Stimulated activated memory B cell treated with anti-CD40 and anti-IgM and Interleukin-4, amounts not matched to agents 10 μg/mL and 1 μg/mL and 100 μg/mL, for 72 hours (primary cell): ENCODE measurements at regions not wholly inside any gene's neighbourhood (a gene's known extent, or its start where the extent isn't known, plus 50 kb on each side); places are given as distances from the start of the nearest gene placed in this dataset.
A peak's percentile ranks its signal among the peaks of the same experiment; 100 is the strongest.
"Not testable (repeated sequence)": the region's sequence is repeated elsewhere in the genome, so short reads cannot be mapped to it uniquely, and the experiment has no call there.

ENCODE experiments used
- ATAC-seq: fragments of 150-1000 bp; cut with Tn5 transposase; 2 replicates; pipeline ENCODE4 v1.10.0; 2021
- H3K27ac Mint-ChIP-seq: one replicate; pipeline ENCODE4 v1.8.0; 2022; ENCODE audit warnings: mild to moderate bottlenecking, mixed read lengths
- H3K27me3 Mint-ChIP-seq: one replicate; pipeline ENCODE4 v1.8.0; 2022; ENCODE audit warnings: mixed read lengths
- H3K36me3 Mint-ChIP-seq: one replicate; pipeline ENCODE4 v1.8.0; 2022; ENCODE audit warnings: mixed read lengths
- H3K4me1 Mint-ChIP-seq: one replicate; pipeline ENCODE4 v1.8.0; 2022; ENCODE audit warnings: mixed read lengths
- H3K4me3 Mint-ChIP-seq: one replicate; pipeline ENCODE4 v1.8.0; 2022; ENCODE audit warnings: mild to moderate bottlenecking, moderate library complexity, mixed read lengths
- H3K9me3 Mint-ChIP-seq: one replicate; pipeline ENCODE4 v1.8.0; 2022; ENCODE audit warnings: mixed read lengths

DNA sequence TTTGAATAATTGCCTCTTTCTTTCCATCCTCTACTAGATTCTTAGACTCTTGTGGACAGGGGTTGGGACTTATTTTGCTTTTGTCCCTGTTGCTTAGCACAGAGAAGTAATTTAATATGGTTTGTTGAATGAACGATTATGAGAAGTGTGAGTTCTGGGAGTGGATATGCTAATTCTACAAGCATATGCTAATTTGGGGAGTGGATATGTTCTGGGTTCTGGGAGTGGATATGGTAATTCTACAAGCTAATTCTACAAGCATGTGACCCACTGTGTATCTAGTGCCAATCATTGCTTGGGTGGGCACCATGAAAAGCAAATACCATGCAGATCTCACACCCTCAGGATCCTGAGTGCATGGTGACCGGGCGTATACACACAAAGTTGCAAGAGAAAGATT is 181.8 kb upstream of the IL12B start:
- Mint-ChIP-seq H3K4me1 (peaks cover 12% of the 10 kb centered on the region), H3K27me3 (no peaks in the 10 kb centered on the region), H3K36me3 (no peaks in the 10 kb centered on the region), H3K27ac (no peak overlapping the region), H3K4me3 (no peak overlapping the region), H3K9me3 (no peaks in the 10 kb centered on the region)
- ATAC-seq, result no peak

DNA sequence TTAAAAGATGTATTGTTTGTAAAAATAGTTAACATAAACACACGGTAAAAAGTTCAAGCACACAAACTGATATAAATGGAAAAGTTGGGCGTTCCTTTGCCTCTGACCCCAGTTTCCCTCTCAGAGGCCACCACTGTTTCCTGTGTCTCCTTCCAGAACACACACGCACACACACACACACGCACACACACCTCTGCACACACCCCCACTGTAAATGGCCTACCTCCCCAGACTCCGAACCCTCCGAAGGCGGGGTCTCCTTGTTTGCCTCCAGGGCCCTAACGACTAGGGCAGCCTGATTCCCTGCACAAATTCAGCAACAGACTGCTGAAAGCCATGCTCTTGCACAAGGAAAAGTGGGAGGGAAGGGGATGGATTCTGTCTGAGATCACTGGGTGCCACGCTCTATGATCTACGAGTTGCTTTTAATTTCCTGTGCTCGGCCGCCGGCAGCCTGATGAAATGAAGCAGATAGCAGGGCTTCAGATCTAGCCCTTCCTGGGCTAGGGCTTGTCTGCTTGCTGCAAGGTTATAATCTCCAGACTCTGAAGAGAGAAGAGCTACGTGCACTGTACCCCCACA is 184.0 kb upstream of the IL12B start:
- no peak for ATAC-seq
- H3K4me3 Mint-ChIP-seq, result no peak overlapping the region
- H3K9me3 Mint-ChIP-seq, result no peaks in the 10 kb centered on the region
- H3K27me3 Mint-ChIP-seq, result no peaks in the 10 kb centered on the region
- H3K36me3 Mint-ChIP-seq, result no peaks in the 10 kb centered on the region
- peaks cover 12% of the 10 kb centered on the region for H3K4me1 Mint-ChIP-seq
- H3K27ac Mint-ChIP-seq, result no peak overlapping the region

DNA sequence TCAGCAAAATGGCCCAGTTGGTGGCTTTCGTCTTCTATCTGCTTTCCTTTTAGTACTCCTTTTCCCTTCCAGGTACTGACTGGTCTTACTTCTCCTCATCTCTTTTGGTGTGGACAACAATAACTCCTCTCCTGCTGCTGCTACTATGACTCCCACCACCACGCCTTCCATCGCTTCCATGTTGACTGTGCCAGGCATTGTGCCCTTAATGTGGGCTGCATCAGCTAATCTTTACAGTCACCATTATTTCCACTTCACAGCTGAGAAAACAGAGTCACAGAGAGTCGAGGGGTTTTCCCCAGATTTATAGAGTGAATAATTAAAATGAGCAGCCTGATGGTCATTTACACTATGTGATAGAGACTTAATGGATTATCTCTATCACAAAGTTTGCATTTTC is 184.9 kb upstream of the IL12B start:
- H3K27me3 Mint-ChIP-seq, result no peaks in the 10 kb centered on the region
- peaks cover 12% of the 10 kb centered on the region for H3K4me1 Mint-ChIP-seq
- H3K9me3 Mint-ChIP-seq, result no peaks in the 10 kb centered on the region
- H3K27ac Mint-ChIP-seq, result no peak overlapping the region
- ATAC-seq, result no peak
- no peaks in the 10 kb centered on the region for H3K36me3 Mint-ChIP-seq
- H3K4me3 Mint-ChIP-seq, result no peak overlapping the region

DNA sequence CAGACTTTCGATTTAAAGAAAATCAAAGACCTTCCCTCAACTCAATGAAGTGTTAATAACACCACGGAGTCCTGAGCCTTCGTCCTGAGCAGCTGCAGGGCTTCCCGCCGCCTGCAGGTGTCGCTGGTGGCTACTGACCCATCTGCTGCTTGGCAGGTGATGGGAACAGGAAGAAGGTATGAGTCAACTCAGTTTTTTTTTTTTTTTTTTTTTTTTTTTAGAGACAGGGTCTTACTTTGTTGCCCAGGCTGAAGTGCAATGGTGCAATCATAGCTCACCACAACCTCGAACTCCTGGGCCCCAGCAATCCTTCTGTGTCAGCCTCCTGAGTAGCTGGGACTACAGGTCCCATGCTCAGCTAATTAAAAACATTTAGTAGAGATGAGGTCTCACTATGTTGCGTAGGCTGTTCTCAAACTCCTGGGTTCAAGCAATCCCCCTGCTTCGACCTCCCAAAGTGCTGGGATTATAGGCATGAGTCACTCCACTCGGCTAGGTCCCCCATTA is 185.7 kb upstream of the IL12B start:
- Mint-ChIP-seq H3K27ac (no peak overlapping the region), H3K36me3 (no peaks in the 10 kb centered on the region), H3K9me3 (no peaks in the 10 kb centered on the region), H3K4me1 (peaks cover 12% of the 10 kb centered on the region), H3K27me3 (no peaks in the 10 kb centered on the region), H3K4me3 (no peak overlapping the region)
- peak; percentile 70 for ATAC-seq

DNA sequence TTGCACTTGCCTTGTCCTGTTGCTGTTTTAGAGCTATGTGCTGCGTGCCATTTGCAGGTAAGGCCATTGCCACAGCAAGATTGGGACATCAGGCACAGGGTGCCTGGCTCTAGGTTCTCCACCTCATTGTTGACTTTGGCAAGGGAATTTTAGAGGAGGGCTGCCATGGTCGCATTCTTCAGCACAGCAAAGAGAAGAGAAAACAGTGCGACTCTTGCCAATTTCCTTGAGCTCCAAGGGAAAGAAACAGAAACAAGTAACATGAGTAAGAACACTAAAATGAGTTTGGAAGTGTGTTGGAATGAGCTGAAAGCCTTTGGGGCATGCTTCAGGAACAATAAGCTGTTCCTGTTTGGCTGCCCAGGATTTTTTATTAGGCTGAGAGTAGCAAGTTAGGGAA is 188.1 kb upstream of the IL12B start:
- Mint-ChIP-seq H3K4me1 (peaks cover 12% of the 10 kb centered on the region), H3K27me3 (no peaks in the 10 kb centered on the region), H3K36me3 (peaks cover 5% of the 10 kb centered on the region), H3K4me3 (no peak overlapping the region), H3K9me3 (no peaks in the 10 kb centered on the region), H3K27ac (no peak overlapping the region)
- ATAC-seq, result no peak

DNA sequence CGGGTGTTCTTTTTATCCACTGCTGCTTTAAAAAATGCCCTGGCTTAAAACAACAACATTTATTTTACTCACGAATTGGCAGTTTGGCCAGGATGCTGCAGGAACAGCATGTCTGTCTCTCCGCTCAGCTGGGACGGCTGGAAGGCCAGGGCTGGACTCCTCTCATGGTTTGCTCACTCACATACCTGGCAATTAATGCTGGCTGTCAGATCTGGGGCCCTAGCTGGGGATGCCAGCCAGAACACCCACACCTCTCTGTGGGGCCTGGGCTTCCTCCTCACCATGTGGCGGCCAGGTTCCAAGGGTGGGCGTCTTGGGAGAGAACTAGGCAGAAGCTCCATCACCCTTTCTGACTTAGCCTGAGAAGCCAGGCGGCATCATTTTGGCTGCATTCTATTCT is 189.1 kb upstream of the IL12B start:
- Mint-ChIP-seq H3K4me3 (no peak overlapping the region), H3K27me3 (no peaks in the 10 kb centered on the region), H3K36me3 (peaks cover 5% of the 10 kb centered on the region), H3K27ac (no peak overlapping the region), H3K4me1 (peaks cover 12% of the 10 kb centered on the region), H3K9me3 (no peaks in the 10 kb centered on the region)
- no peak for ATAC-seq

DNA sequence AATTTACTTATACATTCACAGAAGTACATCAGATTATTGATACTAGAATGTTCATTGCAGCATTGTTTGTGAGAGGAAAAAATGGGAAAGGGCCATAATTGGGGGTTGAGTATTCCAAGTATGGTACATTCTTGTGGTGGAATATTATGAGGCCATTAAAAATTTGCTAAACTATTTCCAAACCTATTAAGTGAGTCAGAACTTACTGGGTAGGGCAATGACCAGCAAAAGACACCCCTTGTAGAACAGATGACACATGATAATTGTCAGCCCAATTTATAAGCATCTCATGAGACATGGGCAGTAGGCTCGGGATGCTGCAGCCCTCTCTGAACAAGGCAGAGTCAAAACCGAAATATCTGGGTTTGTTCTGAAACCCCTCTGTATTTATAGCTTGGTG is 192.6 kb upstream of the IL12B start:
- ATAC-seq, result no peak
- H3K27me3 Mint-ChIP-seq, result no peaks in the 10 kb centered on the region
- H3K9me3 Mint-ChIP-seq, result peaks cover 3% of the 10 kb centered on the region
- peaks cover 6% of the 10 kb centered on the region for H3K4me1 Mint-ChIP-seq
- no peak overlapping the region for H3K27ac Mint-ChIP-seq
- no peak overlapping the region for H3K4me3 Mint-ChIP-seq
- peaks cover 5% of the 10 kb centered on the region for H3K36me3 Mint-ChIP-seq

DNA sequence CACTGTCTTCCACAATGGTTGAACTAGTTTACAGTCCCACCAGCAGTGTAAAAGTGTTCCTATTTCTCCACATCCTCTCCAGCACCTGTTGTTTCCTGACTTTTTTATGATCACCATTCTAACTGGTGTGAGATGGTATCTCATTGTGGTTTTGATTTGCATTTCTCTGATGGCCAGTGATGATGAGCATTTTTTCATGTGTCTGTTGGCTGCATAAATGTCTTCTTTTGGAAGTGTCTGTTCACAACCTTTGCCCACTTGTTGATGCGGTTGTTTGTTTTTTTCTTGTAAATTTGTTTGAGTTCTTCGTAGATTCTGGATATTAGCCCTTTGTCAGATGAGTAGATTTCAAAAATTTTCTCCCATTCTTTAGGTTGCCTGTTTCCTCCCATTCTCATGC is 194.0 kb upstream of the IL12B start:
- not testable (repeated sequence) for H3K9me3 Mint-ChIP-seq, H3K4me1 Mint-ChIP-seq, H3K4me3 Mint-ChIP-seq, H3K27me3 Mint-ChIP-seq, H3K27ac Mint-ChIP-seq, ATAC-seq
- H3K36me3 Mint-ChIP-seq, result peaks cover 10% of the 10 kb centered on the region

DNA sequence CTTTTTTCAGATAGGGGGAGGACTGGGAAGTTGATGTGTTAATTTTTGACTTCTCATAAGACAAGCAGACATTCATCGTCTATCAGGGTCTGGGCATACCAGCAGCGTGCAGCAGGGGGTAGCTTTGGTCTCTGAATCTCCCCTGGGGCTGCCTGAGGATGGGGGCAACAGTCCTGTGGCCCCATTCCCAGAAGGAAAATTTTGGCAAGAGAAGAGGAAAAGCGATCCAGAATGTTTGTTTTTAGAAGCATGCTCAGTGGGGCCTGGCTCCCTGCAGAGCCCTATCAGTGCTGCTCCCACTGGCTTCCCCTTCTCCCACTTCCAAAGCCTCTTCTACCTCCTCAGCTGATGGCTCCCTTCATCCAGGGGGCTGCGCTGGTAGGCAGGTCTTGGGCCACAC is 194.8 kb upstream of the IL12B start:
- Mint-ChIP-seq H3K27me3 (no peaks in the 10 kb centered on the region), H3K27ac (no peak overlapping the region), H3K4me1 (peaks cover 6% of the 10 kb centered on the region), H3K9me3 (peaks cover 6% of the 10 kb centered on the region), H3K4me3 (no peak overlapping the region), H3K36me3 (peaks cover 10% of the 10 kb centered on the region)
- ATAC-seq, result no peak

DNA sequence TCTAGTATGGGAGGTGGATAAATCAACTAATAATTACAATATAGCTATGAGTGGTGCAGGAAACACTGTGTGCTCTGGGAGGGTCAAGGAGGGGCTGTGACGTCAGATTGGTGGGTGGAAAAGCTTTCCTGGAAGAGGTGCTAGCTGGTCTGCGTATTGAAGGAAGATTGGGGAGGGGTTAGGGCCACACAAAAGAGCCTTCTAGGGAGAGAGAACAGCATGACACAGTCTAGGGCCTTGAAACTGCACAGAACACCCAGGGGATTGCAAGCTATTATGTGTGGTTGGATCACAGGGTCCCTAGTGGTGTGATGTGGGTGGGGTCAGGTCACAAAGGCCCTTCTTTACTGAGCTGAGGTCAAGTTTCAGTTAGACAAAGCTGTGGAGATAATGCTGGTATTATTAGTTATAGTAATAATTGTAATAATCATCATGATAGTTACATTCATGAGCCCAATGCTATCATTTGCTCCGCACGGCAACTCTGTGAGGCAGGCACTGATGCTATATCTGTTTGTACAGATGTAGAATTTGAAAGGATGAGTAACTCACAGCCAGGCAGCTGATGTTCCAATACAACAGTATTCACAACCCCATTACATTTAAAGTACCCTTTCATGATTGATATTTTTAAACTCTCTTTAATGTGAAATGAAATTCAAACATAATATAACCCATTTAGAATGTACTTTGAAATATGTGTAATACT is 197.4 kb upstream of the IL12B start:
- ATAC-seq, result no peak
- Mint-ChIP-seq H3K4me1 (peaks cover 6% of the 10 kb centered on the region), H3K9me3 (peaks cover 6% of the 10 kb centered on the region)

DNA sequence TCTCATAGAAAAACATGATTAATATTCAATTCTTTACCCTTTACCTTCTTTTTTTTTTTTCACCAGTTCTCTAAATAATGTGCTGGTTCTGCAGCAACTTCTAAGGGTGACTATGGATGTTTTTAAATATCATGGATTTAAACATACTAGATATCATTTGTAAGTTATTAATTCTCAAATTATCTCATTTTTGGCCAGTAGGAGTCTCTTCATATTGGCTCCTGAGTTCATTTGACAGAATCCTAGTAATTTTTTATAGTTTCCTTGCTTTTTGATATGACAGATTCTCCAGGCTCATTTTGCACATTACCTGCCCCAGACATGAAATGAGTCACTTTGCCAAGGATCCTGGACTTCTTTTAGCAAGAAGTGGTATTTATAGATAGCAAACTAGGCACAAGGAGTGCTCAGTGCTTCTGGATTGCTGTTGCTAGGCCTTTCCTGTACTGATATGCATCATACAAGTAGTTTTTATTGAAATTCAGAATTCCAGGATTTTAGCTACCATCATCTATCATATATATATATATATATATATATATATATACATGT is 201.3 kb upstream of the IL12B start:
- peaks cover 6% of the 10 kb centered on the region for H3K4me1 Mint-ChIP-seq
- no peaks in the 10 kb centered on the region for H3K27me3 Mint-ChIP-seq
- peaks cover 5% of the 10 kb centered on the region for H3K9me3 Mint-ChIP-seq
- H3K4me3 Mint-ChIP-seq, result no peak overlapping the region
- no peak for ATAC-seq
- peaks cover 5% of the 10 kb centered on the region for H3K36me3 Mint-ChIP-seq
- no peak overlapping the region for H3K27ac Mint-ChIP-seq

More for the DNA sequence above, 197.4 kb upstream of the IL12B start:
- Mint-ChIP-seq H3K27me3 (no peaks in the 10 kb centered on the region), H3K4me3 (no peak overlapping the region), H3K36me3 (peaks cover 5% of the 10 kb centered on the region), H3K27ac (no peak overlapping the region)

DNA sequence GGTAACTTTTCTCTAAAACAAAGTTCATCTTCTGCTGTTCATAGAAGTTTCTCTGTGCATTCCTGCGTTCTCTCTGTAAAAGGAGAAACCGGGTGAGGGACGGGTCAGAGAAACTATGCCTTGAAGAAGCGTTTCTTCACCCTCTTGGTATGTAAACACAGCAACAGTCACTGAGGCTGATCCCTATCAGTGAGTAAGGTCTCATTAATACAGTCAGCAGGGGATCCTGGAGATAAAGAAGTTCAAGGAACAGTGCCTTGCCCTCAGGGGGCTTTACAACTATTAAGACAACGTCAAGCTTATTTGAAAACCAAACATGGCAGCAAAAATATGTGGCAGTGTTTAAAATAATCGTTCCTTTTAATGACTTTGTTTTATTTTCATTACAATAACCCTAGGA is 202.9 kb upstream of the IL12B start:
- Mint-ChIP-seq H3K9me3 (peaks cover 3% of the 10 kb centered on the region), H3K36me3 (peaks cover 5% of the 10 kb centered on the region), H3K27me3 (no peaks in the 10 kb centered on the region), H3K4me1 (no peaks in the 10 kb centered on the region), H3K4me3 (no peak overlapping the region), H3K27ac (no peak overlapping the region)
- ATAC-seq, result no peak

DNA sequence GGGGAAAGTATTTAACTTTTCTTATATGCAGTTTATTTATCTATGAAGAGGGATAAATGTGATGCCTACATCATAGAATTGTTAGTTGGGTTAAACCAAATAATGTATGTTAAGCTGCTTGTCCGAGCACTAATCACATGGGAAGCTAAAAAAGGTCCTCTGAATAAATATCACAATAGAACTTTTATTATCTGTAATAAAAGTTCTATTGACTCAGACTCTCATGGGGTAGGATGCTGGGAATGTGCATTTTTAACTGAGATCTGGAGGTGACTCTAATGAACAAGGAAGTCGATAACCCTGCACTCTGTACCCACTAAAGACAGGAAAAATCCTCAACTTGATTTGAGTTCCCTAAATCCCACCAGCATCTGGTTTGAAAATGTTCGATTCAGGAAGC is 205.9 kb upstream of the IL12B start:
- ATAC-seq, result no peak
- H3K4me1 Mint-ChIP-seq, result no peaks in the 10 kb centered on the region

DNA sequence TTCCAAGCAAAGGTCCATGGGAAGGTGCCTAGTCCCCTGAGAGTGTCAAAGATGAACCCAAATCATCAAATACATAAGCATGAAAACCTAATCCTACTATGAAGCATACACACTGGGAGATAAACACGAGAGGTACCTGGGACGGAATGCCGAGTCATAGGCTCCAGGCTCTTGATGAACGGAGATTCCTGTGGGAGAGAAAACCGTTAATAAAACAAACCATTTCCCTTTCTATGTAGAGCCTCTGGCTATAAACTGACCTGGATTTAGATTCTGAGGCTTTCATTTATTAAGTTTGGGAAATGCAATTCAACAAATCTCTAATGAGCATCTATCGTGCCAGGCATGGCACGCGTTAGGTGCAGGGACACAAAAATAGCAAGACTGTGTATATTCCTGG is 206.4 kb upstream of the IL12B start:
- Mint-ChIP-seq H3K36me3 (peaks cover 6% of the 10 kb centered on the region), H3K4me3 (no peak overlapping the region), H3K9me3 (no peaks in the 10 kb centered on the region), H3K27ac (no peak overlapping the region), H3K27me3 (no peaks in the 10 kb centered on the region), H3K4me1 (no peaks in the 10 kb centered on the region)
- ATAC-seq, result no peak

More for the DNA sequence above, 205.9 kb upstream of the IL12B start:
- Mint-ChIP-seq H3K27ac (no peak overlapping the region), H3K27me3 (no peaks in the 10 kb centered on the region), H3K36me3 (peaks cover 6% of the 10 kb centered on the region), H3K9me3 (no peaks in the 10 kb centered on the region), H3K4me3 (no peak overlapping the region)

DNA sequence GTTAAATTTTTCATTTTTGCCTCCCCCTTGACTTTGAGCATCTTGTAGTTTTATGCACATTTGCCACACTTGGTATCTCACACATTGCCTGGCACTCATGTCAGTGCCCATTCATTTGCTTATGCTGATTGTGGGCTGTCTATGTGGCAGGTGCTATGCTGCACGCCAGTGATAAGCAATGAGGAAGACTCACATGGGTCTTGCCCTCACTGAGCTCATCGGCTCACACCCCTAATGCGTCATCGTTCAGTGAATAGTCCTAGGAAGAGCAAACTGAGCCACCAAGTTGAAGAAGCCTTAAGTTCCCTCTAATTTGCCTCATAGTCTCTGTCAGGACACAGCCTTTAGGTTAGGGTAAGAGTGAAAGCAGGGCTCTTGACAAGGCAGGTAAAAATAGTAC is 209.4 kb upstream of the IL12B start:
- Mint-ChIP-seq H3K36me3 (peaks cover 6% of the 10 kb centered on the region), H3K9me3 (no peaks in the 10 kb centered on the region), H3K27ac (no peak overlapping the region), H3K4me1 (no peaks in the 10 kb centered on the region), H3K27me3 (no peaks in the 10 kb centered on the region), H3K4me3 (no peak overlapping the region)
- ATAC-seq, result no peak

DNA sequence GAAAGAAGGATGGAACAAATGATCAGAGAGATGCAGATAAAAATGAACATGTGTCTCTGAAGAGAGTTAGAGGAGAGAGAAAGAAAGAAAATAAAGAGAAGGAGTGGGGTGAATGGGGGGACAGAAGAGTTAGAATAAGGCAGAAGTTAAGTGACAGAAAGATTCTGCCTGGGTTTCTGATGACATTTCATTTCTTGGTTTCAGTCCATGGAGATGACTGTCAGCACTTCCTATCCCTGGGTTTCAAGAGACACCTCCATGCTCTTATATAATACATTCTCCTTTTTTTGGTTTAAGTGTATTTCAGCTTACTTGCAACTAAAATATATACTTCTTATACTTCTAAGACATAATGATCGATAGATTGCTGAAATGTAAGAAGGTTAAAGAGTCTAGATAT is 213.0 kb upstream of the IL12B start:
- H3K9me3 Mint-ChIP-seq, result peaks cover 11% of the 10 kb centered on the region
- peaks cover 20% of the 10 kb centered on the region for H3K36me3 Mint-ChIP-seq
- no peak for ATAC-seq
- H3K27ac Mint-ChIP-seq, result no peak overlapping the region
- no peaks in the 10 kb centered on the region for H3K27me3 Mint-ChIP-seq
- H3K4me1 Mint-ChIP-seq, result no peaks in the 10 kb centered on the region
- no peak overlapping the region for H3K4me3 Mint-ChIP-seq
